ENCODE measurements at regions not wholly inside any gene's neighbourhood (a gene's known extent, or its start where the extent isn't known, plus 50 kb on each side); places are given as distances from the start of the nearest gene placed in this dataset.

DNA sequence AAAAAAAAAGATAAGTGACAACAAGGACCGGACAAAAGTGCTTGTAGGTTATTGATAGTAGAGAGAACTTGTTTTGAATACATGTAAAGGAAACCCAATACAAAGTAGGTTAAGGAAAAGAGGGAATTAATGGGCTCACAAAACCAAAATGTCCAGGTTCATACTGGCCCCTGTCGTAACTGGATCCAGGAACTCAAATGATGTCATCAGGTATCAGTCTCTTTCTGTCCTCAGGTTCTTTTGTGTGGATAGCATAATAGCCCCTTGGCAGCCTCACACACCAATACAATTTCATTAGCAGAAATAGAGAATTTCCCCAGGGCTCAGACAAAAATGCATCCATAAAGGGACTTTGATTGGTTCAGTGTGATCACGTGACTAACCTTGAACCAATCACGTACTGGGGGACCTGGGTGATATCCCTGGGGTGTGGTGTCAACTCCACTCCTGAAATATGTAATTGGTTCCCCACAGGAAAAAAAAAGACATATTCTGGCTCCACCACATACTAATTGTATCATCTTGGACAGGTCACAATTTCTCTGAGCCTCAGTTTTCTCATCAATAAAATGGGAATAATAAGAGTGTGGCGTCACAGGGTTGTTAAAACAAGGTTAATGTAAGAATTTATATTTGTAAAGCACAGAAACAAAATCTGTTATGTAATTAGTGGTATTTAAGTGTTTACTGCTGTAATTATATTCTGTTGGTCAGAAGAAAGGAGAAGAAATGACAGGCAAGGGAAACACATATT, 174.8 kb downstream of the PDGFRA start:
- TF ChIP-seq, protein P1, sequence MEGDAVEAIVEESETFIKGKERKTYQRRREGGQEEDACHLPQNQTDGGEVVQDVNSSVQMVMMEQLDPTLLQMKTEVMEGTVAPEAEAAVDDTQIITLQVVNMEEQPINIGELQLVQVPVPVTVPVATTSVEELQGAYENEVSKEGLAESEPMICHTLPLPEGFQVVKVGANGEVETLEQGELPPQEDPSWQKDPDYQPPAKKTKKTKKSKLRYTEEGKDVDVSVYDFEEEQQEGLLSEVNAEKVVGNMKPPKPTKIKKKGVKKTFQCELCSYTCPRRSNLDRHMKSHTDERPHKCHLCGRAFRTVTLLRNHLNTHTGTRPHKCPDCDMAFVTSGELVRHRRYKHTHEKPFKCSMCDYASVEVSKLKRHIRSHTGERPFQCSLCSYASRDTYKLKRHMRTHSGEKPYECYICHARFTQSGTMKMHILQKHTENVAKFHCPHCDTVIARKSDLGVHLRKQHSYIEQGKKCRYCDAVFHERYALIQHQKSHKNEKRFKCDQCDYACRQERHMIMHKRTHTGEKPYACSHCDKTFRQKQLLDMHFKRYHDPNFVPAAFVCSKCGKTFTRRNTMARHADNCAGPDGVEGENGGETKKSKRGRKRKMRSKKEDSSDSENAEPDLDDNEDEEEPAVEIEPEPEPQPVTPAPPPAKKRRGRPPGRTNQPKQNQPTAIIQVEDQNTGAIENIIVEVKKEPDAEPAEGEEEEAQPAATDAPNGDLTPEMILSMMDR (IDR thresholded peaks at IDR 0.05): no peak
- no peak for TF ChIP-seq POLR2A (IDR thresholded peaks at IDR 0.05)
